Vagina (tissue), 2 donors: ENCODE measurements at regions not wholly inside any gene's neighbourhood (a gene's known extent, or its start where the extent isn't known, plus 50 kb on each side); places are given as distances from the start of the nearest gene placed in this dataset.
"Not testable (repeated sequence)": the region's sequence is repeated elsewhere in the genome, so short reads cannot be mapped to it uniquely, and the experiment has no call there.

Source experiments
- DNase-seq, 2 donors: peaks; one replicate each; pipeline ENCODE4 v3.0.0-alpha.2; 2017; ENCODE audit errors: extremely low spot score in 2 of 2
- H3K27ac ChIP-seq: fragments of 200-600 bp; sonication (generic); one replicate; pipeline ENCODE4 v1.5.1; 2019
- H3K27me3 ChIP-seq: fragments of 200-600 bp; sonication (generic); one replicate; pipeline ENCODE4 v1.5.1; 2019
- H3K36me3 ChIP-seq, 2 donors: fragments of 200-600 bp; sonication (generic); one replicate each; pipeline ENCODE4 v1.5.1; 2017 to 2019
- H3K4me1 ChIP-seq: fragments of 200-600 bp; sonication (generic); one replicate; pipeline ENCODE4 v1.5.1; 2019
- H3K4me3 ChIP-seq, 2 donors: fragments of 200-600 bp; sonication (generic); 1 replicate in 1 of 2; 2 replicates in 1 of 2; pipeline ENCODE4 v1.5.1; 2016 to 2019
- H3K9me3 ChIP-seq: fragments of 200-600 bp; sonication (generic); one replicate; pipeline ENCODE4 v1.5.1; 2019
- CTCF ChIP-seq, 3 experiments: fragments of 450-650 bp in 2 of 3; fragments of 200-600 bp in 1 of 3; sonication (generic) in 1 of 3; IDR thresholded peaks; one replicate each; pipeline ENCODE4 v1.5.1; 2017 to 2019; ENCODE audit warnings: antibody characterized with exemption in 3 of 3, mild to moderate bottlenecking in 2 of 3, moderate library complexity in 2 of 3
- POLR2A ChIP-seq, 2 donors: fragments of 450-650 bp; IDR thresholded peaks; one replicate each; pipeline ENCODE4 v1.6.1; 2017; ENCODE audit warnings: antibody characterized with exemption in 2 of 2, mild to moderate bottlenecking in 2 of 2, moderate library complexity in 2 of 2
- POLR2AphosphoS5 ChIP-seq, 2 donors: sonication (generic); formaldehyde crosslinking; IDR thresholded peaks; one replicate each; pipeline ENCODE4 v1.9.0; 2017; ENCODE audit warnings: antibody characterized with exemption in 2 of 2, mild to moderate bottlenecking in 2 of 2, low read depth in 1 of 2; ENCODE audit not compliant: insufficient read depth in 1 of 2
- intact Hi-C: fragments of 100-400 bp; cut with DNase I; formaldehyde crosslinking; loops from one replicate; pipeline ENCODE4 v1.15.1; 2023

GRCh38 chr10:78096486-78096885, 62.8 kb downstream of the RPS24 start:
- H3K27ac ChIP-seq, H3K4me3 ChIP-seq, intact Hi-C loops, H3K36me3 ChIP-seq, H3K4me1 ChIP-seq, H3K9me3 ChIP-seq, DNase-seq, H3K27me3 ChIP-seq: not testable (repeated sequence)

GRCh38 chr10:78102593-78102992, 68.9 kb downstream of the RPS24 start:
- H3K36me3 ChIP-seq, intact Hi-C loops, H3K27ac ChIP-seq, DNase-seq, H3K27me3 ChIP-seq, H3K4me3 ChIP-seq, H3K4me1 ChIP-seq, H3K9me3 ChIP-seq: not testable (repeated sequence)

GRCh38 chr10:78109210-78109609, 75.5 kb downstream of the RPS24 start:
- intact Hi-C loops, result no loop called here
- no peak for TF ChIP-seq POLR2A (IDR thresholded peaks at IDR 0.05)
- no peak for TF ChIP-seq CTCF (IDR thresholded peaks at IDR 0.05)
- TF ChIP-seq POLR2AphosphoS5 (IDR thresholded peaks at IDR 0.05; ENCODE audit: insufficient read depth in 1 of 2, low read depth in 1 of 2), result no peak

GRCh38 chr10:78115135-78115853, 81.6 kb downstream of the RPS24 start:
- no peak overlapping the region for H3K4me3 ChIP-seq
- no peaks in the 10 kb centered on the region for H3K36me3 ChIP-seq
- H3K9me3 ChIP-seq, result no peaks in the 10 kb centered on the region
- H3K27me3 ChIP-seq, result no peaks in the 10 kb centered on the region
- TF ChIP-seq CTCF (IDR thresholded peaks at IDR 0.05), result no peak
- TF ChIP-seq POLR2A (IDR thresholded peaks at IDR 0.05), result no peak
- TF ChIP-seq POLR2AphosphoS5 (IDR thresholded peaks at IDR 0.05; ENCODE audit: insufficient read depth in 1 of 2, low read depth in 1 of 2), result no peak
- intact Hi-C loops, result no loop called here
- DNase-seq, result no peak
- no peak overlapping the region for H3K27ac ChIP-seq
- no peaks in the 10 kb centered on the region for H3K4me1 ChIP-seq

More at GRCh38 chr10:78109210-78109609, 75.5 kb downstream of the RPS24 start:
- Histone ChIP-seq H3K36me3 (no peaks in the 10 kb centered on the region), H3K4me3 (no peak overlapping the region), H3K4me1 (no peaks in the 10 kb centered on the region), H3K27me3 (no peaks in the 10 kb centered on the region), H3K27ac (no peak overlapping the region), H3K9me3 (no peaks in the 10 kb centered on the region)
- no peak for DNase-seq

- Histone ChIP-seq H3K27me3 (no peaks in the 10 kb centered on the region), H3K4me1 (no peaks in the 10 kb centered on the region), H3K36me3 (no peaks in the 10 kb centered on the region)
Measured at GRCh38 chr10:78116361-78116760, 82.7 kb downstream of the RPS24 start.

More at GRCh38 chr10:78116361-78116760, 82.7 kb downstream of the RPS24 start:
- H3K4me3 ChIP-seq, result no peak overlapping the region
- TF ChIP-seq CTCF (IDR thresholded peaks at IDR 0.05) (no peak), POLR2A (IDR thresholded peaks at IDR 0.05) (no peak), POLR2AphosphoS5 (IDR thresholded peaks at IDR 0.05; ENCODE audit: insufficient read depth in 1 of 2, low read depth in 1 of 2) (no peak)
- no peak overlapping the region for H3K27ac ChIP-seq
- DNase-seq, result no peak
- H3K9me3 ChIP-seq, result peaks cover 1% of the 10 kb centered on the region
- intact Hi-C loops, result no loop called here
